ENCODE measurements at regions not wholly inside any gene's neighbourhood (a gene's known extent, or its start where the extent isn't known, plus 50 kb on each side); places are given as distances from the start of the nearest gene placed in this dataset.

DNA sequence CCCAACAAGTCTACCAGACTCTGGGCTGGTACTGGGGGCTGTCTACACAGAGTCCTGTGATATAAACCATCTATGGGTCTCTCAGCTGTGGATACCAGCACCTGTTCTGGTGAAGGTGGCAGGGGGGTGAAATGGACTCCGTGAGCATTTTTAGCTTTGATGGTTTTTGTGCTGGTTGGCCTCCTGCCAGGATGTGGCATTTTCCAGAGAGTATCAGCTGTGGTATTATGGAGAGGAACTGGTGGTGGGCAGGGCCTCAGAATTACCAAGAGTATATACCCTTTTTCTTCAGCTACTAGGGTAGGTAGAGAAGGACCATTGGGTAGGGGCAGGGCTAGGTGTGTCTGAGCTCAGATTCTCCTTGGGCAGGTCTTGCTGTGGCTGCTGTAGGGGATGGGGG, 1920.9 kb upstream of the PCDH20 start:
- TF ChIP-seq, protein P1, sequence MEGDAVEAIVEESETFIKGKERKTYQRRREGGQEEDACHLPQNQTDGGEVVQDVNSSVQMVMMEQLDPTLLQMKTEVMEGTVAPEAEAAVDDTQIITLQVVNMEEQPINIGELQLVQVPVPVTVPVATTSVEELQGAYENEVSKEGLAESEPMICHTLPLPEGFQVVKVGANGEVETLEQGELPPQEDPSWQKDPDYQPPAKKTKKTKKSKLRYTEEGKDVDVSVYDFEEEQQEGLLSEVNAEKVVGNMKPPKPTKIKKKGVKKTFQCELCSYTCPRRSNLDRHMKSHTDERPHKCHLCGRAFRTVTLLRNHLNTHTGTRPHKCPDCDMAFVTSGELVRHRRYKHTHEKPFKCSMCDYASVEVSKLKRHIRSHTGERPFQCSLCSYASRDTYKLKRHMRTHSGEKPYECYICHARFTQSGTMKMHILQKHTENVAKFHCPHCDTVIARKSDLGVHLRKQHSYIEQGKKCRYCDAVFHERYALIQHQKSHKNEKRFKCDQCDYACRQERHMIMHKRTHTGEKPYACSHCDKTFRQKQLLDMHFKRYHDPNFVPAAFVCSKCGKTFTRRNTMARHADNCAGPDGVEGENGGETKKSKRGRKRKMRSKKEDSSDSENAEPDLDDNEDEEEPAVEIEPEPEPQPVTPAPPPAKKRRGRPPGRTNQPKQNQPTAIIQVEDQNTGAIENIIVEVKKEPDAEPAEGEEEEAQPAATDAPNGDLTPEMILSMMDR (IDR thresholded peaks at IDR 0.05; ENCODE audit: low read depth, low read length) = no peak
- no peak for TF ChIP-seq EZH2phosphoT487 (IDR thresholded peaks at IDR 0.05; ENCODE audit: low read depth)
